ENCODE measurements at regions not wholly inside any gene's neighbourhood (a gene's known extent, or its start where the extent isn't known, plus 50 kb on each side); places are given as distances from the start of the nearest gene placed in this dataset.
"Not testable (repeated sequence)": the region's sequence is repeated elsewhere in the genome, so short reads cannot be mapped to it uniquely, and the experiment has no call there.

GRCh38 chr20:11509776-11510175 lies 407.9 kb upstream of the BTBD3 start:
- DNase-seq (ENCODE audit: low spot score), result no peak

GRCh38 chr20:11511821-11512220 lies 405.9 kb upstream of the BTBD3 start:
- DNase-seq (ENCODE audit: low spot score), result no peak

- DNase-seq (ENCODE audit: low spot score), result not testable (repeated sequence)
These were observed 404.4 kb upstream of the BTBD3 start for GRCh38 chr20:11513241-11513745.

- DNase-seq (ENCODE audit: low spot score), result no peak
These were observed 401.2 kb upstream of the BTBD3 start for GRCh38 chr20:11516448-11516847.

GRCh38 chr20:11520596-11520995 lies 397.1 kb upstream of the BTBD3 start:
- DNase-seq (ENCODE audit: low spot score), result no peak

GRCh38 chr20:11521476-11522365 lies 396.0 kb upstream of the BTBD3 start:
- DNase-seq (ENCODE audit: low spot score), result no peak

GRCh38 chr20:11522366-11522741 lies 395.3 kb upstream of the BTBD3 start:
- no peak for DNase-seq (ENCODE audit: low spot score)

- DNase-seq (ENCODE audit: low spot score), result no peak
These were observed 388.6 kb upstream of the BTBD3 start for GRCh38 chr20:11529047-11529446.

GRCh38 chr20:11537032-11537431 lies 380.7 kb upstream of the BTBD3 start:
- DNase-seq (ENCODE audit: low spot score), result no peak

GRCh38 chr20:11539450-11539849 lies 378.2 kb upstream of the BTBD3 start:
- DNase-seq (ENCODE audit: low spot score), result no peak

GRCh38 chr20:11540558-11540957 lies 377.1 kb upstream of the BTBD3 start:
- DNase-seq (ENCODE audit: low spot score), result no peak

GRCh38 chr20:11542645-11543044 lies 375.0 kb upstream of the BTBD3 start:
- DNase-seq (ENCODE audit: low spot score), result no peak

GRCh38 chr20:11544029-11544678 lies 373.5 kb upstream of the BTBD3 start:
- DNase-seq (ENCODE audit: low spot score), result peak; percentile 55

GRCh38 chr20:11546939-11547338 lies 370.8 kb upstream of the BTBD3 start:
- no peak for DNase-seq (ENCODE audit: low spot score)

- no peak for DNase-seq (ENCODE audit: low spot score)
These were observed 368.3 kb upstream of the BTBD3 start for GRCh38 chr20:11549172-11550103.

- no peak for DNase-seq (ENCODE audit: low spot score)
These were observed 366.9 kb upstream of the BTBD3 start for GRCh38 chr20:11550657-11551338.

- no peak for DNase-seq (ENCODE audit: low spot score)
These were observed 366.2 kb upstream of the BTBD3 start for GRCh38 chr20:11551479-11551878.

- no peak for DNase-seq (ENCODE audit: low spot score)
These were observed 364.1 kb upstream of the BTBD3 start for GRCh38 chr20:11553603-11554002.

GRCh38 chr20:11555510-11555909 lies 362.2 kb upstream of the BTBD3 start:
- no peak for DNase-seq (ENCODE audit: low spot score)

- no peak for DNase-seq (ENCODE audit: low spot score)
These were observed 361.3 kb upstream of the BTBD3 start for GRCh38 chr20:11556410-11556809.

- no peak for DNase-seq (ENCODE audit: low spot score)
These were observed 353.2 kb upstream of the BTBD3 start for GRCh38 chr20:11564491-11564890.
